ENCODE measurements at regions not wholly inside any gene's neighbourhood (a gene's known extent, or its start where the extent isn't known, plus 50 kb on each side); places are given as distances from the start of the nearest gene placed in this dataset.
"Not testable (repeated sequence)": the region's sequence is repeated elsewhere in the genome, so short reads cannot be mapped to it uniquely, and the experiment has no call there.

DNA sequence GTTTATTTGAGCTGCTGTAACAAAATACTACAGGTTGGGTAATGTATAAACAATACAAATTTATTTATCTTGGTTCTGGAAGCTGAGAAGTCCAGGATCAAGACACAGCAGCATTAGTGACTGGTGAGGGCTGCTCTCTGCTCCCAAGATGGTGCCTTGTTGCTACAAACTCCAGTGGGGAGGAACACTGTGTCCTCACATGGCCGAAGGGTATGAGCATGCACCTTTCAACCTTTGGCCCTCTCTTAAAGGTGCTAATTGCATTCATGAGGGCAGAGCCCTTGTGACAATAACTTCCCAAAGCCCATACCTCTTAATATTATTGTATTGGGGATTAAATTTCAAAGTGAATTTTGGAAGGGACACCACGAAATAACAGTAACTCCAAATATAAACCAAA, 55.3 kb upstream of the ATP1B1 start:
- no peak overlapping the region for H3K27ac ChIP-seq (ENCODE audit: low read depth, low read length, poor library complexity, severe bottlenecking)
- CTCF ChIA-PET (ENCODE audit: unreplicated experiment) = no interaction called here
- no peak overlapping the region for H2AFZ ChIP-seq (ENCODE audit: low read length)
- POLR2A ChIA-PET = interaction anchor here (1.5 kb wide), 1 partner anchor 14 kb away, joined by 4 read pairs; no protein-coding TSS in a partner anchor
- H3K4me1 ChIP-seq (ENCODE audit: insufficient read depth, low read length, poor library complexity, severe bottlenecking) = no peaks in the 10 kb centered on the region
- no TSS peak for BruUV-seq (replicated peaks)
- no peaks in the 10 kb centered on the region for H3K36me3 ChIP-seq (ENCODE audit: insufficient read depth, low read length)
- H3K9me3 ChIP-seq (ENCODE audit: low read length) = no peaks in the 10 kb centered on the region
- no peak overlapping the region for H3K4me3 ChIP-seq (ENCODE audit: low read depth, low read length, poor library complexity, severe bottlenecking)
- H4K20me1 ChIP-seq (ENCODE audit: insufficient read depth, low read length) = no peaks in the 10 kb centered on the region
- no peaks in the 10 kb centered on the region for H3K9me2 ChIP-seq (ENCODE audit: insufficient read depth, low read length)
- no peaks in the 10 kb centered on the region for H3K79me2 ChIP-seq (ENCODE audit: insufficient read depth, low read depth, low read length)
- no peak for TF ChIP-seq EZH2phosphoT487 (IDR thresholded peaks at IDR 0.05; ENCODE audit: borderline replicate concordance, low read depth, low read length)
- H3K4me2 ChIP-seq (ENCODE audit: low read length) = no peak overlapping the region
- intact Hi-C loops (cut with micrococcal nuclease; ENCODE audit: unreplicated experiment) = no loop called here
- no peak for DNase-seq (ENCODE audit: low spot score)

DNA sequence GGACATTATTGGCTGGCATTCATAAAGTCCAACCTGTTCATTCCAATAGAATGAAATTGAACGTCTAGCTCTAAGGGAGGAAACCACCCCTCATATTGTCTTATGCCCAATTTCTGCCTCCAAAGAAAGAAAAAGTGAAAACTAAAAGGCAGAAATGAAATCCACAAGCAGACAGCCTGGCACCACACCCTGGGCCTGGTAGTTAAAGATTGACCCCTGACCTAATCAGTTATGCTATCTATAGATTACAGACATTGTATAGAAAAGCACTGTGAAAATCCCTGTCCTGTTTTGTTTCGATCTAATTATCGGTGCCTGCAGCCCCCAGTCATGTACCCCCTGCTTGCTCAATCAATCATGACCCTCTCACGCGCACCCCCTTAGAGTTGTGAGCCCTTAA, 54.3 kb upstream of the ATP1B1 start:
- H3K4me3 ChIP-seq (ENCODE audit: low read depth, low read length, poor library complexity, severe bottlenecking); H2AFZ ChIP-seq (ENCODE audit: low read length); H3K9me2 ChIP-seq (ENCODE audit: insufficient read depth, low read length); CTCF ChIA-PET (ENCODE audit: unreplicated experiment); H3K9me3 ChIP-seq (ENCODE audit: low read length); H3K4me2 ChIP-seq (ENCODE audit: low read length); BruUV-seq (replicated peaks); DNase-seq (ENCODE audit: low spot score); H3K27ac ChIP-seq (ENCODE audit: low read depth, low read length, poor library complexity, severe bottlenecking); intact Hi-C loops (cut with micrococcal nuclease; ENCODE audit: unreplicated experiment); H3K36me3 ChIP-seq (ENCODE audit: insufficient read depth, low read length); H3K4me1 ChIP-seq (ENCODE audit: insufficient read depth, low read length, poor library complexity, severe bottlenecking); H4K20me1 ChIP-seq (ENCODE audit: insufficient read depth, low read length); H3K79me2 ChIP-seq (ENCODE audit: insufficient read depth, low read depth, low read length); POLR2A ChIA-PET: not testable (repeated sequence)

DNA sequence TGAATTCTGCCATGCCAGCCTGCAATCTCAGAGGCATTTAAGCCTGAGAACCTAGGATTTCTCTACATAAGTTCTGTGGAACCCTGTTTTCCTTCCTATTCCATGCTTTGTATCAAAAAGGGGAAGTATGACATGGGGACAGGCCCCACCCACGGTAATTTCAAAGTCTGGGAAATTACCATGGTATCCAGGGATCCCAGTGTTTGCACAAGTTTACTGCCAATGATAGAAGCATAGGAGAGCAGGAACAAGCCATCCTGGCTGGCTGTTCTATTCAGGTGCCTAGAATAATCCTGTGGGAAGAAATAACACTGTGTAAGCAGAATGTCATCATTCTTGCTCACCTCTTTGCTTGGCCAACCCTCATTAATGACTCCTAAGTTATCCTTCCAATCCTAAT, 53.8 kb upstream of the ATP1B1 start:
- Histone ChIP-seq H3K79me2 (ENCODE audit: insufficient read depth, low read depth, low read length) (no peaks in the 10 kb centered on the region), H3K9me3 (ENCODE audit: low read length) (no peaks in the 10 kb centered on the region), H3K4me1 (ENCODE audit: insufficient read depth, low read length, poor library complexity, severe bottlenecking) (no peaks in the 10 kb centered on the region), H2AFZ (ENCODE audit: low read length) (no peak overlapping the region), H3K4me2 (ENCODE audit: low read length) (no peak overlapping the region), H3K27ac (ENCODE audit: low read depth, low read length, poor library complexity, severe bottlenecking) (no peak overlapping the region), H3K36me3 (ENCODE audit: insufficient read depth, low read length) (no peaks in the 10 kb centered on the region), H3K9me2 (ENCODE audit: insufficient read depth, low read length) (no peaks in the 10 kb centered on the region), H4K20me1 (ENCODE audit: insufficient read depth, low read length) (no peaks in the 10 kb centered on the region), H3K4me3 (ENCODE audit: low read depth, low read length, poor library complexity, severe bottlenecking) (no peak overlapping the region)
- no TSS peak for BruUV-seq (replicated peaks)
- ChIA-PET POLR2A (no interaction called here), CTCF (ENCODE audit: unreplicated experiment) (no interaction called here)
- TF ChIP-seq, protein P1, sequence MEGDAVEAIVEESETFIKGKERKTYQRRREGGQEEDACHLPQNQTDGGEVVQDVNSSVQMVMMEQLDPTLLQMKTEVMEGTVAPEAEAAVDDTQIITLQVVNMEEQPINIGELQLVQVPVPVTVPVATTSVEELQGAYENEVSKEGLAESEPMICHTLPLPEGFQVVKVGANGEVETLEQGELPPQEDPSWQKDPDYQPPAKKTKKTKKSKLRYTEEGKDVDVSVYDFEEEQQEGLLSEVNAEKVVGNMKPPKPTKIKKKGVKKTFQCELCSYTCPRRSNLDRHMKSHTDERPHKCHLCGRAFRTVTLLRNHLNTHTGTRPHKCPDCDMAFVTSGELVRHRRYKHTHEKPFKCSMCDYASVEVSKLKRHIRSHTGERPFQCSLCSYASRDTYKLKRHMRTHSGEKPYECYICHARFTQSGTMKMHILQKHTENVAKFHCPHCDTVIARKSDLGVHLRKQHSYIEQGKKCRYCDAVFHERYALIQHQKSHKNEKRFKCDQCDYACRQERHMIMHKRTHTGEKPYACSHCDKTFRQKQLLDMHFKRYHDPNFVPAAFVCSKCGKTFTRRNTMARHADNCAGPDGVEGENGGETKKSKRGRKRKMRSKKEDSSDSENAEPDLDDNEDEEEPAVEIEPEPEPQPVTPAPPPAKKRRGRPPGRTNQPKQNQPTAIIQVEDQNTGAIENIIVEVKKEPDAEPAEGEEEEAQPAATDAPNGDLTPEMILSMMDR (conservative IDR thresholded peaks at IDR 0.05; ENCODE audit: low read length) = no peak
- no peak for TF ChIP-seq EZH2phosphoT487 (IDR thresholded peaks at IDR 0.05; ENCODE audit: borderline replicate concordance, low read depth, low read length)
- DNase-seq (ENCODE audit: low spot score) = no peak
- intact Hi-C loops (cut with micrococcal nuclease; ENCODE audit: unreplicated experiment) = no loop called here

DNA sequence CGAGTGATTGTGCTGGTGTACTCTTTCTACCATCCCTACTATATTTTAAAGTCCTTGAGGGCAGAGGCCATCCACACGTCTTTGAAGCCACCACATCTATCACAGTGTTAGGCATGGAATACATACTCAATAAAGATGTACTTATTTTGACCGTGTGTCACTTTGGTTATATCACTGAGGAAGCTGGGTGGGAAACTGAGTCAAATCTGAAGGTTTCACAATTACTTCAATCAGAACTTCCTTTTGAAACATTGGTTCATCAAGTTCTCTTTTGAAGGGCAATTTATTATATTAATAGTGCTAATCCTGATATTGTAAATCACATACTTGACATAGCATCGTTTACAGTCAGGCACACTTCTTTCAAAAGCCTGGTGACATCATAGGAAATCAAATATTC, 53.3 kb upstream of the ATP1B1 start:
- POLR2A ChIA-PET = no interaction called here
- intact Hi-C loops (cut with micrococcal nuclease; ENCODE audit: unreplicated experiment) = no loop called here

More for the DNA sequence above, 53.3 kb upstream of the ATP1B1 start:
- H3K9me2 ChIP-seq (ENCODE audit: insufficient read depth, low read length) = no peaks in the 10 kb centered on the region
- no peaks in the 10 kb centered on the region for H3K79me2 ChIP-seq (ENCODE audit: insufficient read depth, low read depth, low read length)
- H3K4me2 ChIP-seq (ENCODE audit: low read length) = no peak overlapping the region
- no peak overlapping the region for H2AFZ ChIP-seq (ENCODE audit: low read length)
- H3K36me3 ChIP-seq (ENCODE audit: insufficient read depth, low read length) = no peaks in the 10 kb centered on the region
- no TSS peak for BruUV-seq (replicated peaks)
- H3K27ac ChIP-seq (ENCODE audit: low read depth, low read length, poor library complexity, severe bottlenecking) = no peak overlapping the region
- DNase-seq (ENCODE audit: low spot score) = no peak
- H4K20me1 ChIP-seq (ENCODE audit: insufficient read depth, low read length) = no peaks in the 10 kb centered on the region
- H3K4me1 ChIP-seq (ENCODE audit: insufficient read depth, low read length, poor library complexity, severe bottlenecking) = no peaks in the 10 kb centered on the region
- no peaks in the 10 kb centered on the region for H3K9me3 ChIP-seq (ENCODE audit: low read length)
- no peak overlapping the region for H3K4me3 ChIP-seq (ENCODE audit: low read depth, low read length, poor library complexity, severe bottlenecking)
- CTCF ChIA-PET (ENCODE audit: unreplicated experiment) = no interaction called here
- TF ChIP-seq, protein P1 (conservative IDR thresholded peaks at IDR 0.05; ENCODE audit: low read length) = no peak
- no peak for TF ChIP-seq EZH2phosphoT487 (IDR thresholded peaks at IDR 0.05; ENCODE audit: borderline replicate concordance, low read depth, low read length)
